GM19372 (cell line): ENCODE measurements at regions not wholly inside any gene's neighbourhood (a gene's known extent, or its start where the extent isn't known, plus 50 kb on each side); places are given as distances from the start of the nearest gene placed in this dataset.

Experiments used
- ATAC-seq: cut with Tn5 transposase; IDR thresholded peaks from one replicate; pipeline ENCODE4 v1.9.1; 2021; ENCODE audit warnings: mild to moderate bottlenecking, low read depth, moderate library complexity; ENCODE audit not compliant: unreplicated experiment

DNA sequence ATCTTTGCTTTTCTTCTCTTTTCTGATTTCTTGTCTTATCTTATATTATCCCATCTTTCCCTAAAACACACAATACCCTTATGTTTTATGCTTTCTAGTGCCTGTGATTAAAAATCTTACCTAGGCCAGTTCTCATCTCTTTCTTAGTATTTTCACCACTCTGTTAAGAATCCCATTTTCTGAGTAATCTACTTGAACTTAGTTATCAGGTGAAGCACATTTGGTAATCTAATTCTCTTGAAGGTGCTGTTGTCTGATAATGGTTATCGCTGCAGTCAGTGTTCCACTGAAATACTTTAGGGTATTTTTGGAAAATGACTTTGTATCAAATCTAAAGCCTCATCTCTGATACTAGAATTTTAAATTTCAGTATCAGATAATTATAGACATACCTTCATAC is 192.5 kb upstream of the MAN1A1 start:
- ATAC-seq, result no peak

DNA sequence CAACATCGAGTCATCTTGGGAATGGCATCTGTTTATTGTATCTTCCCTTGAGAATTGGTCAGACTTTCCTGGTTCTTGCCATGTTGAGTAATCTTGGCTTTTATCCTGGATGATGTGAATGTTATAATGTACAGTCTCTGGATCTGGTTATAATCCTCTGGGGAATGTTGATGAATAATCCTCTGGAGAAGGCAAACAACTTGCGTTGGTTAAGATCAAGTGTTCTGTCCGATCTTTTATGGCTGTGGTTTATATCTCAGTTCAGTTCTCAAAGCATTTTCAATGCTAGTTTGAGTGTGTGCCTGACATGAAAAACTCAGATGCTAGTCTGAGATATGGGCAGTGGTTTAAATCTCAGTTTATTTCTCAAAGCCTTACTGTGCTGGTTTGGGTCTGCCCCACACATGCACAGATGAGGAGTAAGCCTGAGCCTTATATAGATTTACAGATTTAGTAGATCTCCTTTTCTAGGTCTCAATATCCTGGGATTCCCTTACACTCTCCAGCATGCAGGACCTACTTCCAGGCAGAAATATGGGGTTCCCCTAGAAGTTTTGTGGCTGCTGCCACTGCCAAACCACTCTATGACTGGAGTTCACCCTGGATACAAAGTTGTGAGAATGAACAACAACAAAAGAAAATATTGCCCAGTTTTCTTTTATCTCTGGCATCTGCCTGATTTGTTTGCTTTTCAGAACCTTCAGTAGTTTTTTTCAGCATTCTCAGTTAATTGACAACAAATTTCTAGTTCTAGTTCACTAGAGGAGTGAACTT is 191.8 kb upstream of the MAN1A1 start:
- ATAC-seq, result no peak

DNA sequence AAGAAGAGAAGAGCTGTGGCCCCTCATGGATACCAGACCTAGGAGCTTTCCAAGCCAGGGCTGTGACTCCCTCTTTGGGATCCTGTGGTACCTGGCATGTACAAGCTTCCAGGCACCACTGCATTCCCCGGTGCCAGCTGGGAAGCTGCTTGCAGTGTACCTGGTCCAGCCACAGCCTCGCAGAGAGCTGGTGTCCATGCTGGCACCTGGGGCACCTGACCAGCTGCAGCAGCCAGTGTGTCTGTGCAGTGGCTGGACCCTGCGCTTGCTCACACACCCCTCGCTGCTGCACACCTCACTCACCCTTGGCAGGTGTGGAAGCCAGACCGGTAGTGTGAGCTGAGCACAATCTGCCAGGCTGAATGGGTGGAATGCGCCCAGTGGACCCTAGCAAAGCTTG is 190.9 kb upstream of the MAN1A1 start:
- no peak for ATAC-seq

DNA sequence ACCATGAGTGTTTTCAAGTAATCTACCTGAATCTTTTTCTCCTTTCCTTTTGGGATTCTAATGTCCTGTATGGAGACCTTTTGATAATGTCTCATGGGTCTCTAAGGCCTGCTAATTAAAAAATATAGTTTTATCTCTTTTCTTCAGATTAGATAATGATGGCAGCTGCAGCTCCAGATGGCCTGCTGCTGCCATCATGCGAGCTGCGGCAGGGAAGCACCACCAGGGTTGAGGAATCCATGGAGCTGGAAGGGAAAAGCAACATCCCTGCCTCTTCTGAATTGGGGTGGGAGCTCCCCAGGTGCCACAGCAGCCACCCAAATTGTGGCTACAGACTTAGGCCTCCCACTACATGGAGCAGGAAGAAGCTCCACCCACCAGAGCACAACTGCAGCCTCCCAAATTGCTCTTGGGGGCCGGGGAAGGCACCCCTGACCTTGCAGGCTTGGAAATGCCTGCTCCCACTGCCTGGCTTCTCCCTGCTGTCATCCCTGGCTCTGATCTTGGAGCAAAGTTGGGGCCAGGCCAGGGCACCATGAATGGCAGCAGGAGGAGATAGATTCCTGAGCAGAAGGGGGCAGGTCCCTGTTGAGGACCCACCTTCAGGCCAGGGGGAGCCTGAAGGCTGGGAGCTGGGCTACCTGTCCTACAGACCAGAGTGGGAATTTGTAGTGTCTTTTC is 189.6 kb upstream of the MAN1A1 start:
- no peak for ATAC-seq

DNA sequence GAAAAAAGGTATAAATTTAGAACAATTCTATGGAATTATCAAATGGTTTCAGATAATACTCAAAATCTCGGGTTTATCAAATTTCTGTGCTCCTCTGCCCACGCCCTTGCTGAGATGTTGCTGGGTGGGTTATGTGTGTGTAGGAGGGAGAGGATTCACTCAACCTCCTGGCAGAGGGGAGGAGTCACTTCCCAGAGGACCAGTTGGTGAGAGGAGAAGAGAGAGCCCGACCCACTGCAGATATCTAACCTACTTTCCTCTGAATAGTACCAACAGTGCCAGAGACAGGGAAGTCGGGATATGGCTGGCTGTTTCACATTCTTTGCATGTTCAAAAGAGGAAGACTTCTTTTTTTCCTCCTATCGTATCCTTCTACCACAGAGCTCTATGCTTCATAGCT is 187.1 kb upstream of the MAN1A1 start:
- ATAC-seq, result no peak

DNA sequence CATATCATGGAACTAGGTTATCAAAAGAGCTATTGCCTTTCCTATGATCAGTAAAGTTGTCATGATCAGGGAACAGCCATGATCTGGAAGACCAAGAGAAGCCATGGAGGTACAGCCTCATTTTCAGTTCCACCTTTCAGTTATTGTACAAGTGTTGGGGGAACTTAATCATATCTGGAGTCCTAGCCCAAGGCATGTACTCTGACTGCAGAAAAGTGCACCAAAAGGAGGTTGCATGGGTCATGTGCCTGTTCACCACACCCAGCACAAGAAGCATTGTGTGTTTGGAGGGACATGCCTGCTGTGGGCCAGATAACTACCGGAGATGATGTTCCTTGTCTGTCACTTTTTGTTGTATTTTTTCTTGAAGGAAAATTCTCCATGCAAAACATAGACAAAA is 185.8 kb upstream of the MAN1A1 start:
- ATAC-seq, result peak; percentile 42

DNA sequence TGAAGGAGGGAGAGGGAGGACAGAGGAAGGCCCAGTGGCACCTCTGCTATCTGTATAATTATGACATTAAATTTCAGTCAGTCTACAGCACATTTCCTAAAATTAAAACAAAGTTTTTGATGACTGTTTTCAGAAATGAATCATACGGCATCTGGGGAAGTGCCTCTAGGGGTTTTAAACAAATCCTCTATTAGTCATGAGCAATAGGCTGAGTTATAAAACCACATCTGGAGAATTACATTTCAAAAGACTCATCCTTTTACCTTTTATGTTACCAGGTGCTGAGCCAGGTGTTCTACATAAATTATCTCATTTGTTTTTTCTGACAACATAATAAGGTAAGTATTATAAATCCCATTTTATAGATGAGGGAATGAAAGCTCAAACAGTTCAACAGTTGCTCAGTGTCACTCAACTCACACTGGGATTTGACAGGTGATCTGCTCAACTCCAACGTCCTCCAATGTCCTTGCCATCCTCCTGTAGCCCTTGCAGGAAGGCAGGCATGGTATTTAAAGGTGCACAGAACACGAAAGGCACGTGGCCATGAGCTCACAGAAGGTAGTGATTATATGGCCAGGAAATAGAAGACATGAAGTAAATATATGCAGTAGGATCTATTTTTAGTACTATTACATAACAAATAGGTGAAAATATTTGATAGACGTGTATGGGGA is 184.2 kb upstream of the MAN1A1 start:
- ATAC-seq, result peak; percentile 57

GRCh38 chr6:119527231-119527578 is 177.6 kb upstream of the MAN1A1 start:
- no peak for ATAC-seq

DNA sequence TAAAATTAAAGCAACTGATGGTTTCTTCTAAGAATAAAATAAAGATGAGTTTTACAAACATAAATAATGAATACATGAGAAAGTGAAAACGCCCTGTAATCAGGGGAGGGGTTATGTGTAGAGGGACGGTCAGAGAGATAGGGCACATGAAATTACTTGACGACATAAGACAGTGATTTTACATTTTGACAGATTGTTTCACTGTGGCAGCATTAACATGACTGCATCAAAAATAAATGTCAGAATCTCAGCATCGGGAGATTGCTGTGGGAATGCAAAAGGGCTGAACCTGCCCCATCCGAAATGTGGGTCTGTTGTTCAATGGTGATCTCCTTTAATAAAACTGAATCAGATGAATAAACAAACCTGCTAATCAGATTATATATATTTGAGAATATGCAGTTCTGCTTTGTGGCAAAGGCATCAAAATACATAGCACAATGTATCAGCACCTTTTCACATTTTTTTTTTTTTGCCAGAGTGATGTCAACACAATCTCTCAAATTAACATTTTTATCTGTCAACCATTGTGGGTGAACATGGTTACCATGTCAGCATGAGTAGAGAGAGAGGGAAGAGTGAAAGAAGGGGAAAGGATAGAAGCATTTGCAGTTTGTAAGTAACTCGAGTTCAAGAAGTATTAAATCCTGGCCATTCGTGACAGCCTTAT is 177.1 kb upstream of the MAN1A1 start:
- ATAC-seq, result no peak

GRCh38 chr6:119524410-119524809 is 174.8 kb upstream of the MAN1A1 start:
- no peak for ATAC-seq

DNA sequence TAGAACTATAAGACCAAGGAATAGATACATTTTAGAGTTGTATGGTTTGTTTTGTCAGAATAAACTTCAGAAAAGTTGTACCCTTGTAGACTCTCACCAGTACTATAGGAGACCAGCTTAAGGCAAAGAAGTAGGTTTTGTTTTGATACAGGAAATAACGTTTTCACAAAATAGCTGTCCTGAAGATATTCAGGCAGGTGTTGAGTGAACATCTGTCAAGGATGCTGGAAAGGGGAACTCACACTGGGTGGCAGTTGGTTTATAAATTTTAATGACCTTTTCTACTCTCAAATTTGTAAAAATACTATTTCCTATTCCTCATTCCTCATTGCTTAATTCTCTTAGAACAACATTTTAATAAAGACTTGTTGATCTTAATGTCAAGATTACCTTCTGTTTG is 174.0 kb upstream of the MAN1A1 start:
- no peak for ATAC-seq

- no peak for ATAC-seq
Measured at GRCh38 chr6:119521251-119521650, 171.7 kb upstream of the MAN1A1 start.

GRCh38 chr6:119517428-119517827 is 167.9 kb upstream of the MAN1A1 start:
- no peak for ATAC-seq

- ATAC-seq, result no peak
Measured at GRCh38 chr6:119514345-119514744, 164.8 kb upstream of the MAN1A1 start.

DNA sequence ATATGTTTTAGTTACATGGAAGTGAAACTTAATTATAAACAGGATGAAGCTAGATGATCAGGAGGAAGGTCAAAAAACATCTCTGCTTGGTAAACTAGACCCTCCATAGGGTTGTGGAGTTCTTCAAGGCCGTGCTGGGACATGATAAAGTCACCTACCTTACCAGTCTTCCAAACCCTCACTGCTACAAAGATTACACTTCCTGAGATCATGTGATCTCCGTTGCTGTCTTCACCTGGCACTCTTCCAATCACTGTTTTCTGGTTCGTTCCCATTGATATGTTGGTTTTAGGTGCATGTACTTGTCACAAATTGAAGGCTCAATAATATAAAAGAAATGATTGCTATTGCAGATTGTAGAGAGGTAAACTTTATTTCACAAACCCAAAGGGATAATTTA is 161.5 kb upstream of the MAN1A1 start:
- no peak for ATAC-seq

GRCh38 chr6:119510246-119510645 is 160.7 kb upstream of the MAN1A1 start:
- no peak for ATAC-seq

GRCh38 chr6:119506631-119507174 is 157.1 kb upstream of the MAN1A1 start:
- ATAC-seq, result no peak

GRCh38 chr6:119501798-119502483 is 152.4 kb upstream of the MAN1A1 start:
- ATAC-seq, result peak; percentile 84

- no peak for ATAC-seq
Measured at GRCh38 chr6:119499797-119500196, 150.2 kb upstream of the MAN1A1 start.

DNA sequence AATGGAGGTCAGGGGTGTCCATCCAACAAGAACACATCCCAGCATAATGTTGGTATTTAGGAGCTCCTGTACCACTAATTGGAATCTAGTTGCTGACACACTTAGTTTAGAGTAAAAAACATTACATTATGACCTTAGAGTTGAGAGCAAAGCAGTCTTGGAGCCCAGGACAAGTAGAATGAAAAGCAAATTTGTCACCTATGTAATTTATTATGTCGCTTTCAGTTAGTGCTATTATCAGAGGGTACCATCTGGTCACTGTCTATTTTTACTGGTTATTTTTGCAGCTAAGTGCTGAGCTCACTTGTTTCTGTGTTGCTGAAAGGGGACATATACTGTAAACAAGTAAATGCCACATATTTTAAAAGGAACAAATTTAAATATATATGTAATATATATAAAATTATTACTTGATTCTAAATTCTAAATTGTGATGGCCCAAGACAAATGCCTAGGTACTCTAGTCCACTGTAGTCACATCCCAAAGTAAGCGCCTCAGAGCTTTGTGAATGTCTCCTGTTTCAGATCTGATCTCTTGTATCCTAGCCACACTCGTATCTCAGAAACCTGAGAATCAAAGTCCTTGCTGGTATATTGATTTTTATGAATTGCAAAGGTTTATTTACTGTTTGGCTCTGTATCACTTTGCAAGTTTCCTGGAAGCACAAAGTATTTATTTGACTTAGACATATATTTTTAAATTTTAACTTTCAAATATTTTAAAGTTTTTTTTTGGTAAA is 148.6 kb upstream of the MAN1A1 start:
- no peak for ATAC-seq
